HG03432 (cell line): ENCODE measurements at regions not wholly inside any gene's neighbourhood (a gene's known extent, or its start where the extent isn't known, plus 50 kb on each side); places are given as distances from the start of the nearest gene placed in this dataset.

Source experiments
- ATAC-seq: cut with Tn5 transposase; IDR thresholded peaks from one replicate; pipeline ENCODE4 v1.9.1; 2021; ENCODE audit warnings: mild to moderate bottlenecking, moderate library complexity; ENCODE audit not compliant: unreplicated experiment

GRCh38 chr11:31865606-31866300, 54.6 kb upstream of the PAX6 start:
- ATAC-seq: no peak

GRCh38 chr11:31863170-31863832, 52.2 kb upstream of the PAX6 start:
- no peak for ATAC-seq

GRCh38 chr11:31861011-31861410, 49.9 kb upstream of the PAX6 start:
- no peak for ATAC-seq
